ENCODE measurements at regions not wholly inside any gene's neighbourhood (a gene's known extent, or its start where the extent isn't known, plus 50 kb on each side); places are given as distances from the start of the nearest gene placed in this dataset.

DNA sequence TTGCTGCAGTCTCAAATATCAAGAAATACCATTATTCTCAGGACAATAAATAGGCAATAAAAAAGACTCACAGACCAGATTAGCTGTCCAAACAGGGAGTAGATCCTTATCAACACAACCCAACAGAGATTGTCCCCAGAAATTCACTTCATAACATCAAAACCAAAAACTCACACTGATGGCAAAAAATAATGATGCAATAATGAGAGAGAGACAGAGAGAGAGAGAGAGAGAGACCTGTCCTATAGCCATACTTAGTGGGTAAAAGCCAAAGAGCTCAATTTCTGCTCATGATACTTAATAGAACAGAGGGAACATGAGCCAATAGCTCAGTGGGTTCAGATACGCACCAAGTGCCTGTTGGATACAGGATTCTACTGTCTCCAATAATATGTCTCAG, 244.5 kb downstream of the FAM72C start:
- ChIA-PET CTCF (interaction anchor here (0.5 to 3.5 kb wide), 3 partner anchors 9 to 123 kb away, joined by 3 to 20 read pairs (median 3); no protein-coding TSS in a partner anchor), POLR2A (no interaction called here)
- intact Hi-C loops (cut with micrococcal nuclease): no loop called here
- no peak for DNase-seq (ENCODE audit: unreplicated experiment)
- H3K4me1 Mint-ChIP-seq (ENCODE audit: insufficient read depth, unreplicated experiment): peaks cover 6% of the 10 kb centered on the region
- no peak overlapping the region for H3K27ac Mint-ChIP-seq (ENCODE audit: low read depth, unreplicated experiment)
- TF ChIP-seq, protein P1, sequence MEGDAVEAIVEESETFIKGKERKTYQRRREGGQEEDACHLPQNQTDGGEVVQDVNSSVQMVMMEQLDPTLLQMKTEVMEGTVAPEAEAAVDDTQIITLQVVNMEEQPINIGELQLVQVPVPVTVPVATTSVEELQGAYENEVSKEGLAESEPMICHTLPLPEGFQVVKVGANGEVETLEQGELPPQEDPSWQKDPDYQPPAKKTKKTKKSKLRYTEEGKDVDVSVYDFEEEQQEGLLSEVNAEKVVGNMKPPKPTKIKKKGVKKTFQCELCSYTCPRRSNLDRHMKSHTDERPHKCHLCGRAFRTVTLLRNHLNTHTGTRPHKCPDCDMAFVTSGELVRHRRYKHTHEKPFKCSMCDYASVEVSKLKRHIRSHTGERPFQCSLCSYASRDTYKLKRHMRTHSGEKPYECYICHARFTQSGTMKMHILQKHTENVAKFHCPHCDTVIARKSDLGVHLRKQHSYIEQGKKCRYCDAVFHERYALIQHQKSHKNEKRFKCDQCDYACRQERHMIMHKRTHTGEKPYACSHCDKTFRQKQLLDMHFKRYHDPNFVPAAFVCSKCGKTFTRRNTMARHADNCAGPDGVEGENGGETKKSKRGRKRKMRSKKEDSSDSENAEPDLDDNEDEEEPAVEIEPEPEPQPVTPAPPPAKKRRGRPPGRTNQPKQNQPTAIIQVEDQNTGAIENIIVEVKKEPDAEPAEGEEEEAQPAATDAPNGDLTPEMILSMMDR (IDR thresholded peaks at IDR 0.05; ENCODE audit: unreplicated experiment): no peak
- no peak overlapping the region for H3K4me3 Mint-ChIP-seq (ENCODE audit: unreplicated experiment)
- no peaks in the 10 kb centered on the region for H3K36me3 Mint-ChIP-seq (ENCODE audit: insufficient read depth, unreplicated experiment)
- H3K27me3 Mint-ChIP-seq (ENCODE audit: insufficient read depth, unreplicated experiment): no peaks in the 10 kb centered on the region
- H3K9me3 Mint-ChIP-seq (ENCODE audit: unreplicated experiment): no peaks in the 10 kb centered on the region
- no TSS peak for BruUV-seq (replicated peaks)

DNA sequence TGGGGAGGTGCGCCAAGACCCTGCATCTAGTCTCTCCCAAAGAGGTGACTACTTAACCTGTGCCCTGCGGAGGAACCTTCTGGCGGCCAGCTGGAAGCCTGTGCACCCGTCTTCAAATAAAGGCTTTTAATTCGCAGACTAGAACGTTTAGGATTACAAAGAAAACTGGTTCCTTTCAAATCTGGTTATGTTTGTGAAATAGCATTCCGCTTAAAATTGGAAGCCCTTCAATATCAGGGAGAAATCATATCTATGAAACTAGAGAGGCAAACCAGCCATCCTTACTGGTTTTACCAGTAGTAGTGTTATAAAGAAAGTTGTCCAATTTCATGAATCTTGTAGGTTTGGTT, 250.8 kb downstream of the FAM72C start:
- Mint-ChIP-seq H3K4me3 (ENCODE audit: unreplicated experiment) (peak overlapping the region; percentile 42), H3K36me3 (ENCODE audit: insufficient read depth, unreplicated experiment) (no peaks in the 10 kb centered on the region), H3K4me1 (ENCODE audit: insufficient read depth, unreplicated experiment) (peaks cover 8% of the 10 kb centered on the region), H3K27me3 (ENCODE audit: insufficient read depth, unreplicated experiment) (no peaks in the 10 kb centered on the region), H3K9me3 (ENCODE audit: unreplicated experiment) (no peaks in the 10 kb centered on the region), H3K27ac (ENCODE audit: low read depth, unreplicated experiment) (no peak overlapping the region)
- BruUV-seq (replicated peaks): no TSS peak
- TF ChIP-seq, protein P1 (IDR thresholded peaks at IDR 0.05; ENCODE audit: unreplicated experiment): no peak
- POLR2A ChIA-PET: no interaction called here
- DNase-seq (ENCODE audit: unreplicated experiment): no peak
- intact Hi-C loops (cut with micrococcal nuclease): no loop called here
- CTCF ChIA-PET: interaction anchor here (0.7 to 2.8 kb wide), 3 partner anchors 8 to 11 kb away, joined by 3 to 14 read pairs (median 4); no protein-coding TSS in a partner anchor

DNA sequence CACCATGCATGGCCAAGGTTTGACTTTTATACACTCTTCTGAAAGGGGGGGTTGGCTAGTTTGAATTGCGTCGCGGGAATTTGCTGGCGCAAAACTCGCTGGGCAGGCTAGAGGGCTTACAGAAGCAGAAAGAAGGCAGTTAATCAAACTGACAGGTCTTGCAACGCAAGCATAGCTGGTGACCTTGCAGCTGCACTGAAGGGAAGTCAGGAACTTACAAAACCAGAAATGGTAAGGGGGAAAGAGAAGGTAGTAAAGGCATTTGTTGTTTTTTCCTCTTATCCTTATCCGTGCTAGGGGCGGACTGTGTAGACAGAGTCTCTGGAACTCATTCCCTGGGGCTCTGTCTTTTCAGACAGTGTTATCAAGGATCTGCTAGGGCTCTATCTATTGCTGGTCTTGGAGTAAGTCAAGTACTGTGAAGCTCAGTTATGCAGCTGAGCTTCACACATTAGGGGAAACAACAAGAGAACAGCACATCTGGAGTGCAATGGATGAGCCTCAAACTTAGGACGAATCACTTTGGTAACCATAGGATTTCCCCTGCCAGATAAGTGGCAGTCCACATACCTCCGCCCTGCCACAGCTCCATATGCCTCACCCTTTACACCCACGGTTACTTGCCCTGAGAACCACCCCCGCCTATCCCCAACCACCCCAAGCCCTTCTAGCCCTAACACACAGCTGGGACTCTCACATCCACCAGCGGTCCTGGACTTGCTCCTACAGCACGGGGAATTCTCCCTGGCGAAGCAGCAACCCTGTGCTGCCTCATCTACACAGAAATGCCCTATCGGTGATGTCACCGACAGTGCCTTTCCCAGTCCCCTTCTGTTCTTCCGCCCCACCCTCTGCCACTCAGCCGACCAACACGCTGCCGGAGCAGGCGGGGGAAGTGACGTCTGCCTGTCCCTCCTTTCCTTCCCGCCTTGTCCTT, 251.4 kb downstream of the FAM72C start:
- BruUV-seq (replicated peaks): TSS peak; percentile 100
- no peaks in the 10 kb centered on the region for H3K9me3 Mint-ChIP-seq (ENCODE audit: unreplicated experiment)

DNA sequence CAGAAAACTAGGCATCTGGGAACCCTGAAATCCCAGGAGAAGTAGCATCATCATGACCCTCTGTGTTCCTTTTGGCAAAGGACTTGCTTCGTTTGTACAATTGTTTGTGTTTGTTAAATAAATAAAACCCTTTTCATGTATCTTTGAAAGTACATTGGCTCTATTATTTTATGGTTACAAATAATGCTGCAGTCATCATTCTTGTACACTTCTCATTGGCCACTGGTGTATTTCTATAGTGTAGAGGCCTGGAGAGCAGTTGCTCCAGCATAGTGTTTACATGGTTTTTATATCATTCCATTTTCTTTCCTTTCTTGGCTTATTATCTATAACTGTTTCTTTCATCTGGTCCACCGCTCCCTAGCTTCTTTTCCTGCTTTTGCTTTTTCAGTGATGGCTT, 253.3 kb downstream of the FAM72C start:
- intact Hi-C loops (cut with micrococcal nuclease): no loop called here
- Mint-ChIP-seq H3K4me1 (ENCODE audit: insufficient read depth, unreplicated experiment) (peaks cover 8% of the 10 kb centered on the region), H3K4me3 (ENCODE audit: unreplicated experiment) (no peak overlapping the region), H3K27me3 (ENCODE audit: insufficient read depth, unreplicated experiment) (peaks cover 12% of the 10 kb centered on the region), H3K9me3 (ENCODE audit: unreplicated experiment) (no peaks in the 10 kb centered on the region), H3K36me3 (ENCODE audit: insufficient read depth, unreplicated experiment) (no peaks in the 10 kb centered on the region), H3K27ac (ENCODE audit: low read depth, unreplicated experiment) (no peak overlapping the region)
- ChIA-PET POLR2A (no interaction called here), CTCF (interaction anchor here (1.5 kb wide), 1 partner anchor 9 kb away, joined by 10 read pairs; no protein-coding TSS in a partner anchor)
- TF ChIP-seq, protein P1 (IDR thresholded peaks at IDR 0.05; ENCODE audit: unreplicated experiment): no peak
- no TSS peak for BruUV-seq (replicated peaks)
- DNase-seq (ENCODE audit: unreplicated experiment): no peak

More for the DNA sequence above, 251.4 kb downstream of the FAM72C start:
- ChIA-PET POLR2A (no interaction called here), CTCF (interaction anchor here (0.7 to 2.8 kb wide), 3 partner anchors 8 to 11 kb away, joined by 3 to 14 read pairs (median 4); no protein-coding TSS in a partner anchor)
- H3K27ac Mint-ChIP-seq (ENCODE audit: low read depth, unreplicated experiment): no peak overlapping the region
- intact Hi-C loops (cut with micrococcal nuclease): no loop called here
- H3K36me3 Mint-ChIP-seq (ENCODE audit: insufficient read depth, unreplicated experiment): no peaks in the 10 kb centered on the region
- TF ChIP-seq, protein P1 (IDR thresholded peaks at IDR 0.05; ENCODE audit: unreplicated experiment): no peak
- peak overlapping the region; percentile 42 for H3K4me3 Mint-ChIP-seq (ENCODE audit: unreplicated experiment)
- peaks cover 8% of the 10 kb centered on the region for H3K4me1 Mint-ChIP-seq (ENCODE audit: insufficient read depth, unreplicated experiment)
- no peaks in the 10 kb centered on the region for H3K27me3 Mint-ChIP-seq (ENCODE audit: insufficient read depth, unreplicated experiment)
- DNase-seq (ENCODE audit: unreplicated experiment): peak; percentile 21
